H9 (cell line): ENCODE measurements at regions not wholly inside any gene's neighbourhood (a gene's known extent, or its start where the extent isn't known, plus 50 kb on each side); places are given as distances from the start of the nearest gene placed in this dataset.

Source experiments
- DNase-seq: peaks from one replicate; pipeline ENCODE4 v3.0.0-alpha.2; 2017
- H2AFZ ChIP-seq: one replicate; pipeline ENCODE4 v1.6.1; 2013; ENCODE audit warnings: mild to moderate bottlenecking, low read length, control low read depth, moderate library complexity
- H2AK5ac ChIP-seq: 2 replicates; pipeline ENCODE4 v1.6.1; 2013; ENCODE audit warnings: low read length, control low read depth, mixed read lengths; ENCODE audit not compliant: insufficient read length
- H2BK120ac ChIP-seq: one replicate; pipeline ENCODE4 v1.6.1; 2013; ENCODE audit warnings: low read depth, mild to moderate bottlenecking, low read length, control low read depth, inconsistent platforms; ENCODE audit not compliant: poor library complexity, severe bottlenecking
- H2BK12ac ChIP-seq: 2 replicates; pipeline ENCODE4 v1.6.1; 2013; ENCODE audit warnings: low read length, control low read depth, mixed read lengths, low read depth; ENCODE audit not compliant: insufficient read length
- H2BK15ac ChIP-seq: 2 replicates; pipeline ENCODE4 v1.6.1; 2013; ENCODE audit warnings: low read depth, low read length, control low read depth
- H2BK20ac ChIP-seq: one replicate; pipeline ENCODE4 v1.6.1; 2013; ENCODE audit warnings: low read depth, mild to moderate bottlenecking, low read length, control low read depth, inconsistent platforms; ENCODE audit not compliant: poor library complexity, severe bottlenecking
- H2BK5ac ChIP-seq: 2 replicates; pipeline ENCODE4 v1.6.1; 2013; ENCODE audit warnings: low read length, control low read depth, mixed read lengths; ENCODE audit not compliant: insufficient read length
- H3K14ac ChIP-seq: 2 replicates; pipeline ENCODE4 v1.6.1; 2013; ENCODE audit warnings: low read length, control low read depth; ENCODE audit not compliant: insufficient read depth
- H3K18ac ChIP-seq: 2 replicates; pipeline ENCODE4 v1.6.1; 2013; ENCODE audit warnings: low read depth, mild to moderate bottlenecking, mixed read lengths, low read length, control low read depth; ENCODE audit not compliant: insufficient read length
- H3K23ac ChIP-seq: 2 replicates; pipeline ENCODE4 v1.6.1; 2013; ENCODE audit warnings: low read length, control low read depth, mixed read lengths, low read depth; ENCODE audit not compliant: insufficient read length
- H3K23me2 ChIP-seq: 2 replicates; pipeline ENCODE4 v1.6.1; 2013; ENCODE audit warnings: low read depth, mild to moderate bottlenecking, mixed read lengths, low read length, control low read depth; ENCODE audit not compliant: insufficient read length, poor library complexity, severe bottlenecking
- H3K27ac ChIP-seq: 2 replicates; pipeline ENCODE4 v1.5.1; 2013; ENCODE audit warnings: low read length, control low read depth, mixed read lengths, low read depth; ENCODE audit not compliant: insufficient read length
- H3K27me3 ChIP-seq: 2 replicates; pipeline ENCODE4 v1.6.1; 2013; ENCODE audit warnings: low read length, control low read depth, inconsistent platforms; ENCODE audit not compliant: insufficient read depth
- H3K4ac ChIP-seq: 2 replicates; pipeline ENCODE4 v1.6.1; 2013; ENCODE audit warnings: low read depth, mild to moderate bottlenecking, control low read depth, inconsistent platforms, low read length, moderate library complexity
- H3K4me1 ChIP-seq: 2 replicates; pipeline ENCODE4 v1.6.1; 2013; ENCODE audit warnings: low read length, control low read depth, inconsistent platforms; ENCODE audit not compliant: insufficient read depth
- H3K4me2 ChIP-seq: 2 replicates; pipeline ENCODE4 v1.6.1; 2013; ENCODE audit warnings: low read length, control low read depth, mixed read lengths; ENCODE audit not compliant: insufficient read length, insufficient read depth
- H3K56ac ChIP-seq: 2 replicates; pipeline ENCODE4 v1.6.1; 2013; ENCODE audit warnings: low read depth, mild to moderate bottlenecking, mixed read lengths, low read length, control low read depth; ENCODE audit not compliant: insufficient read length
- H3K79me1 ChIP-seq: 2 replicates; pipeline ENCODE4 v1.6.1; 2013; ENCODE audit warnings: low read depth, mild to moderate bottlenecking, moderate library complexity, low read length, control low read depth, inconsistent platforms; ENCODE audit not compliant: insufficient read depth, poor library complexity, severe bottlenecking
- H3K79me2 ChIP-seq: 2 replicates; pipeline ENCODE4 v1.6.1; 2013; ENCODE audit warnings: low read length, control low read depth, inconsistent platforms; ENCODE audit not compliant: insufficient read depth
- H3K9ac ChIP-seq: 2 replicates; pipeline ENCODE4 v1.6.1; 2013; ENCODE audit warnings: low read length, control low read depth, mixed read lengths; ENCODE audit not compliant: insufficient read length; ENCODE audit errors: extremely low read depth
- H3K9me3 ChIP-seq: one replicate; pipeline ENCODE4 v1.6.1; 2013; ENCODE audit warnings: low read depth, low read length, inconsistent platforms; ENCODE audit not compliant: control insufficient read depth
- H3T11ph ChIP-seq: one replicate; pipeline ENCODE4 v1.6.1; 2013; ENCODE audit warnings: mild to moderate bottlenecking, low read length, control low read depth, inconsistent platforms
- H4K20me1 ChIP-seq: one replicate; pipeline ENCODE4 v1.6.1; 2013; ENCODE audit not compliant: control insufficient read depth, insufficient read length, insufficient read depth
- H4K5ac ChIP-seq: 2 replicates; pipeline ENCODE4 v1.6.1; 2013; ENCODE audit warnings: low read depth, mild to moderate bottlenecking, mixed read lengths, low read length, control low read depth; ENCODE audit not compliant: insufficient read length
- H4K8ac ChIP-seq: replicated peaks from 2 replicates; pipeline ENCODE4 v1.6.1; 2013; ENCODE audit warnings: low read length, control low read depth, mixed read lengths, low read depth; ENCODE audit not compliant: insufficient read length
- H4K91ac ChIP-seq: 2 replicates; pipeline ENCODE4 v1.6.1; 2013; ENCODE audit warnings: low read depth, mild to moderate bottlenecking, moderate library complexity, mixed read lengths, low read length, control low read depth; ENCODE audit not compliant: insufficient read length
- H3K27ac Mint-ChIP-seq, 3 experiments: 2 replicates in 2 of 3; 3 replicates in 1 of 3; pipeline ENCODE4 v1.8.0; 2020 to 2021; ENCODE audit warnings: mixed read lengths in 3 of 3, mild to moderate bottlenecking in 1 of 3, moderate library complexity in 1 of 3
- H3K27me3 Mint-ChIP-seq: 2 replicates; pipeline ENCODE4 v1.8.0; 2021; ENCODE audit warnings: low read depth, mild to moderate bottlenecking, moderate library complexity, mixed read lengths
- H3K36me3 Mint-ChIP-seq, 3 experiments: 2 replicates in 2 of 3; 3 replicates in 1 of 3; pipeline ENCODE4 v1.8.0; 2020 to 2021; ENCODE audit warnings: low read depth in 3 of 3, mixed read lengths in 3 of 3; ENCODE audit not compliant: insufficient read depth in 1 of 3
- H3K4me1 Mint-ChIP-seq, 2 experiments: 2 replicates each; pipeline ENCODE4 v1.8.0; 2020; ENCODE audit warnings: mixed read lengths in 2 of 2
- H3K4me3 Mint-ChIP-seq, 2 experiments: 2 replicates in 1 of 2; 3 replicates in 1 of 2; pipeline ENCODE4 v1.8.0; 2020 to 2021; ENCODE audit warnings: mild to moderate bottlenecking in 2 of 2, mixed read lengths in 2 of 2, moderate library complexity in 1 of 2
- H3K9me3 Mint-ChIP-seq, 2 experiments: 2 replicates in 1 of 2; 3 replicates in 1 of 2; pipeline ENCODE4 v1.8.0; 2020; ENCODE audit warnings: mild to moderate bottlenecking in 2 of 2, mixed read lengths in 2 of 2, moderate library complexity in 1 of 2
- CTCF ChIP-seq: fragments of 200-600 bp; sonication (generic); conservative IDR thresholded peaks from 3 replicates; pipeline ENCODE4 v1.8.0; 2021; ENCODE audit warnings: antibody characterized with exemption, mild to moderate bottlenecking
- WGBS: extraction: QIAGEN DNeasy Blood & Tissue Kit; methylation state at CpG from one replicate; pipeline ENCODE4 v1.1.7; 2013; ENCODE audit warnings: missing lambda C conversion rate, low lambda C conversion rate, mixed read lengths; ENCODE audit not compliant: insufficient read length; ENCODE audit errors: extremely low coverage; 5-methylcytosine and 5-hydroxymethylcytosine counted together

GRCh38 chr11:100624346-100624745 is 62.7 kb upstream of the ARHGAP42 start:
- H3K23me2 ChIP-seq, result no peaks in the 10 kb centered on the region
- no peak overlapping the region for H2BK120ac ChIP-seq
- H4K20me1 ChIP-seq, result no peaks in the 10 kb centered on the region
- H2BK5ac ChIP-seq, result no peak overlapping the region
- no peak overlapping the region for H4K91ac ChIP-seq
- H2BK12ac ChIP-seq, result no peak overlapping the region
- H3K4me1 ChIP-seq, result no peaks in the 10 kb centered on the region
- no peak overlapping the region for H3K23ac ChIP-seq
- H3K18ac ChIP-seq, result no peak overlapping the region
- H4K8ac ChIP-seq, result no peak overlapping the region
- no peak overlapping the region for H2BK15ac ChIP-seq
- H3K4me1 Mint-ChIP-seq, result peaks cover 6 to 7% of the 10 kb centered on the region in 2 experiments
- no CpG with 5 or more reads among the region's 2 CpGs for WGBS
- H3T11ph ChIP-seq, result no peak overlapping the region
- H3K4me3 Mint-ChIP-seq, result no peak overlapping the region
- H4K5ac ChIP-seq, result no peak overlapping the region
- no peak overlapping the region for H3K56ac ChIP-seq
- H3K27ac Mint-ChIP-seq, result no peak overlapping the region
- no peak overlapping the region for H3K4me2 ChIP-seq
- H3K4ac ChIP-seq, result no peak overlapping the region
- TF ChIP-seq CTCF, result no peak
- no peaks in the 10 kb centered on the region for H3K79me2 ChIP-seq
- no peak overlapping the region for H3K9ac ChIP-seq
- peaks cover 21 to 34% (median 26%) of the 10 kb centered on the region in 3 experiments for H3K36me3 Mint-ChIP-seq
- DNase-seq, result no peak
- H2AK5ac ChIP-seq, result no peak overlapping the region
- no peaks in the 10 kb centered on the region for H3K79me1 ChIP-seq
- peaks cover 33 to 42% of the 10 kb centered on the region in 2 experiments for H3K9me3 Mint-ChIP-seq
- H3K27me3 ChIP-seq, result no peaks in the 10 kb centered on the region
- no peak overlapping the region for H3K27ac ChIP-seq
- no peak overlapping the region for H3K14ac ChIP-seq
- H2BK20ac ChIP-seq, result no peak overlapping the region
- no peak overlapping the region for H2AFZ ChIP-seq
- no peaks in the 10 kb centered on the region for H3K27me3 Mint-ChIP-seq
- H3K9me3 ChIP-seq, result peaks cover 18% of the 10 kb centered on the region
